ENCODE measurements at regions not wholly inside any gene's neighbourhood (a gene's known extent, or its start where the extent isn't known, plus 50 kb on each side); places are given as distances from the start of the nearest gene placed in this dataset.

DNA sequence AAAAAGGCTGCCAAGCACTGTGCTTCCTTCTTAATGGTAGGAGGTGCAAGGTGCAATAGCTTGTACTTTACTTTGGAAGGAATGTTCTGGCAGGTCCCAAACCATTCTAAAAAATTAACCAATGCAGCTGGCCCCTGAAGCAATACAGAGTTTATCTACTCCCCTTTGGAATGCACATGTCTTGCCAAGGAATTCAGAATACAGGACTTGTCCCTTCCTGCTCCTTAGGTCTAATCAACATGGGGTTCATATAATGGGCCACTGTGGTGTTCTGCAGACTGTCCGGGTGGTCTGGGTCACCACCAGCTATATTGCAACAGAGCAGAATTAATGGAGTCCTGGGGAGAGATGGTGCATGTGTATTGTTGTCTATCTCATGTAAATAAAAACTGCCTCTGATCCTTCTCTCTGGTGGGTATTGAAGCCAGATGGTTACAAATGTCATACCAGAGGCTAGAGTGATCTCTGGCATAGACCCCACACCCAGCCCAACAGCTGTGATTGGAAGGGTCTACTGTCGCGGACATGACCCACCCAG, 112.8 kb downstream of the RIPK4 start:
- no peak for DNase-seq (ENCODE audit: low read depth)

DNA sequence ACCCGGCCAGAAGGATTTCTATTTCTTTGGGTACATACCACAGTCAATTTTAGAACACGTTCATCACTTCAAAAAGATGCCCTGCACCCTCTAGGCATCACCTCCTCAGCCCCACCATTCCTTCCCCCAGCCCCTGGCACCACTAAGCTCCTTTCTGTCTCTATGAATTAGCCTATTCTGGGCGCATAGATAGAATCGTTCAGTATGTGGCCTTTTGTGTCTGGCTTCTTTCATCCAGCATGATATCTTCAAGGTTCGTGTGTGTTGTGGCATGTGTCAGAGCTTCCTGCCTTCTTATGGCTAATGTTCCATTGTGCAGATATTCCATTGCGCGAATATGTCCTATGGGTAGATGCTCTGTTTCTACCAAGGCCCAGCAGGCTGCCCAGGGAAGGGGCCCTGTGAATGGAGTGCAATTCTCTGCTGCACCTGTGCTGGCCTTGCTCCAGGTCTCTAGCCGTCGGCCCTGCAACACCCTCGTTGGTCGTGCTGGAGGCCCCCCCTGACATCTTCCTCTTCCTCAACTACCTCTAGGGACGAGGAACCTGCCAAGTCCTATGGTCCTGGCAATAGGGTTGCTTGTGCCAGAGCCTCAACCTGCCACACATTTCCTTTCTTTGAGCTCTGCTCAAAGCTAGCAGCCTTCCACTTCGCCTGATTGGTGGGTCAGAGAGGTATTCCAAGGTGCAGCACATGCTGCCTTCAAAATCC, 113.5 kb downstream of the RIPK4 start:
- no peak for DNase-seq (ENCODE audit: low read depth)

GRCh38 chr21:41651830-41652229, 115.0 kb downstream of the RIPK4 start:
- no peak for DNase-seq (ENCODE audit: low read depth)

GRCh38 chr21:41651406-41651805, 115.4 kb downstream of the RIPK4 start:
- no peak for DNase-seq (ENCODE audit: low read depth)

- no peak for DNase-seq (ENCODE audit: low read depth)
Observed at GRCh38 chr21:41650526-41651145, 116.2 kb downstream of the RIPK4 start.

DNA sequence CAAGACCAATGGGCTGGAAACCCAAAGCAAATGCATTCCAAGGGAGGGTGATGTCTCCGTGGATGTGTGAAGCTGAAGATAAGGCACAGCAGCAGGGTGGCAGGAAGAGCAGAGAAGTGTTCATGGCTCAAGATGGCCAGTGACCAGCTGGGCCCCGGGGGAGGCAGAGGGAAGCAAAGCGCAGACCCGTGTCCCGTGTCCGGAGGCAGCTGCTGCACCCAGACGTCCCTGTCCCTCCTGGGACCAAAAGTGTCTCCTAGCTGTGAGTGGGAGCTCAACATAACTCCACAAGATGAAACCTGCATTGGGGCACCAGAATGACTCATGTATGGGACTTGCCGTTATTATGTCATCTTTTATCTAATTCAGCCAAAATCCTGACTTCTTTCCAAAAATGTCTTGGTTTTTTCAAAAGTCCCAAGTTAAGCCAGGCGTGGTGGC, 118.2 kb downstream of the RIPK4 start:
- peak; percentile 69 for DNase-seq (ENCODE audit: low read depth)

DNA sequence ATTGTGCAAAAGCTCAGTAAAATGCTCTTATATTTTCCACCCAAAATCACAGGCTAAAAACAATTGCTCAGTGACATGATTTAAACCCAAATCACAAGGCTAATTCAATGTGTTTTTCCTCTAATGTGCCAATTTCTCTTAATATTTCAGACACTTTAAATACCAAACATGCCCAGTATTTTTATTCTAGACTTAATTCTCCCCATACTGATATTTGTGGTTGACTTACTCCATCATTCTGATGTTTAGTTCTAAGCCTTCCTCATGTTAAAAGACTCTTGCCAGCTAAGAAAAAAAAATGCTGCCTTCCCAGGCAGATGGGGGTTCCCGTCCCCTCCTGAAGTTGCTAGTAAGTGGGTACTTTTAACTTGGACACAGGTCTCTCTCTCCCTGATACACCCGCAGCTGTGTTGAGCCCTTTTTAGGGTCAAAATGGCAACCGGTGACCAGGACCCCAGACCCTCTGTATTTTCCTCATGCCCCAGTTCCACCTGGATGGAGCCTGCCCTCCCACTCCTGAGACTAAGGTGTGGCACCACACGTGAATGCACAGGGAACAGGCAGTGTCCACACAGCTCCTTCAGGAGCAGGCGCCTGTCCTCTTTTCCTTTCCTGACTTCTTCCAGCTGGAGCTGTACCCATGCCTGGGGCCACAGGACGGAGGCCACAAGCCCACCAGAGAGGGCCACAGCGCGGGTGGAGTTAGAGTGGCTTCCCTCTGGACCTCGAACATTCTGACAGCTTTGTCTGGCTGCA, 118.9 kb downstream of the RIPK4 start:
- no peak for DNase-seq (ENCODE audit: low read depth)

- peak; percentile 55 for DNase-seq (ENCODE audit: low read depth)
Observed at GRCh38 chr21:41643246-41643966, 123.4 kb downstream of the RIPK4 start.

- DNase-seq (ENCODE audit: low read depth): peak; percentile 97
Observed at GRCh38 chr21:41641821-41642701, 124.8 kb downstream of the RIPK4 start.

GRCh38 chr21:41641510-41641815, 125.4 kb downstream of the RIPK4 start:
- no peak for DNase-seq (ENCODE audit: low read depth)

DNA sequence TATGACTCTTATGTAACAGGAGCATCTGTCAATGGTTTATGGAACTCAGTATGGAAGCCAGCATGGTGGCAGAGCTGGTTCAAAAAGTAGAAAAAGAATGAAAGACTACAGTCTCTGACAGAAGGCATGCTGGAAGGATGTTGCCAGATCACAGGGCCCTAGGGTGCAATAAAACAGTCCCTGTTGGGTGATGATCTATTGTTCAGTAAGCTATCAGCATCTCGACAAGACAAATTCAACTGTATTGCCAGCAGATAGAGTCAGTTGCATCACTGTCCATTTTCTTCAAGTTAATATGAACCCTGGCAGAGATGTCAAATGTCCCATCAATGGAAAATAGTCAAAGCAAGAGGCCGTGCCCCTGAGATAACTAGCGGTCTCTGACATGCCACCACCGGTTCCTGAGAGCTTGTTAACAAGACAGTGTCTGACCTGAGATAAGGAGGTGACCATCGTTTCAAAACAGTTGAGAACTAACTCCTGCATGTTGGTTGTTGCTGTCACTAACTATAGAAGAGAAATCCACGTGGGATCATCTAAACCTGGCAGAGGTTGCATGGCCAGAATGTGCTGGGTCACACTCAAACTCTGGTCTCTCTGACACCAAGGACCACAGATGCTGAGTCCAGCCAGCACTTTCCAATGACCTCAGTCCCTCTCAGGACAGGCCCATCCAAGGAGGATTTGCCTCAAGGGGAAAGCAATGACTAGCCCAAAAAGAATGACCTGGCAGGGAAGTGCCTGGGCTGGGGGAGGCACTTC, 125.9 kb downstream of the RIPK4 start:
- peak; percentile 67 for DNase-seq (ENCODE audit: low read depth)

GRCh38 chr21:41639766-41640165, 127.1 kb downstream of the RIPK4 start:
- no peak for DNase-seq (ENCODE audit: low read depth)

- DNase-seq (ENCODE audit: low read depth): no peak
Observed at GRCh38 chr21:41639336-41639735, 127.5 kb downstream of the RIPK4 start.

- DNase-seq (ENCODE audit: low read depth): no peak
Observed at GRCh38 chr21:41638201-41638790, 128.6 kb downstream of the RIPK4 start.

DNA sequence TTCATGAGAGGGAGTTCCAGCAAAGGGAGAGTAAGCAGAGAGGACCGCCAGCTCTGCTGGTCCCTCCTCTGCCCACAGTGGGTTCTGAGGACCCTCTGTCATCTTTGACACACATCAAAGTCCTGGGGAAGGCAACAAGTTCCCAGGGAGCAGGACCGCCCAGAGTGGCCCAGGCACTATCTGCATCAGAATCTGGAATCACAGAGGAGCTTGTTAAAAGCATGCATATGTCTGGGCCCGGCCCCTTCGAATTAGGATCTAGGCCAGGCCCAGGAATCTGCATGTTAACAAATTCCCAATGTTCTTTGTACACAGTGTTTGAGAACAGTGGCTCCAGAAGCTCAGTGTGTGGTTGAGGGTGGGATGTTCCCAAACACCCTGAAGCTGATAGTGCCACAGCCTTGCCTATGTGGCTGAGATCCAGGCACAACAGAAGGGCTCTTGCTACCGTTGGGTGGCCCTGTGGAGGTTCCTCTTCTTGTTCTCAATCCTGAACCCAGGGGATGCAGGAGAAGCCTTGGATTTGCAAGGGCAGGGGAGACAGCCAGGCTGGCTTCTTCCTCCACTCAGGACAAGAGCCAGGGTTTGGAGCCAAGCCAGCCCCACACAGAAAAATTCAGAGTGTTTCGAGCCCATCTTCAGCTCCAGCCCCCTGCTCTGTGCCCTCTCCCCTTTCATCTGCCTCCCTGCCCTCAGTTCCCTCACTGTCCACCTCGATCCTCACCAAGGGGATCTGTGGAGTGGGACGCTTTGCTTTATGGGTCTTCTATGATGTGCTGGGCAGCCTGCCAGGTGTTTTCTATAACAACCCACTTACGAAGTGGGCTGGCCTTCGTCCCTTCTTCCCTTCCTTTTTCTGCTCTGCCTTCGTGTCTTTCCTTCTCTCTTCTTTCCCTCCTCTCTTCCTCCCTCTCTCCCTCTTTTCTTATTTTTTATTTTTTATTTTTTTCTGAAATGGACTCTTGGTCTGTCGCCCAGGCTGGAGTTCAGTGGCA, 129.0 kb upstream of the TMPRSS2 start:
- no peak for DNase-seq (ENCODE audit: low read depth)

DNA sequence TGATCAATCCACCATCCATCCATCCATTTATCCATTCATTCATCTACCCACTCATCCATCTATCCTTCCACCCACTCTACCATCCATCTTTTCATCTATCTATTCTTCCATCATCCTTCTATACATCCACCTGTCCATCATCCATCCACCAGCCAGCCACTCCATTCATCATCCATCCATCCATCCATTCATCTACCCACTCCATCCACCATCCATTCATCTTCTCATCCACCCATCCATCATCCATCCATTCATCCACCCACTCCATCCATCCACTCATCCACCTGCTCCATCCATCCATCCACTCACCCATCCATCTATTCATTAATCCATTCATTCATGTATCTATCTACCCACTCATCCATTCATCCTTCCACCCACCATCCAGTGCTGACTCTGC, 127.9 kb upstream of the TMPRSS2 start:
- DNase-seq (ENCODE audit: low read depth): no peak

GRCh38 chr21:41634858-41635257, 126.9 kb upstream of the TMPRSS2 start:
- DNase-seq (ENCODE audit: low read depth): peak; percentile 90

DNA sequence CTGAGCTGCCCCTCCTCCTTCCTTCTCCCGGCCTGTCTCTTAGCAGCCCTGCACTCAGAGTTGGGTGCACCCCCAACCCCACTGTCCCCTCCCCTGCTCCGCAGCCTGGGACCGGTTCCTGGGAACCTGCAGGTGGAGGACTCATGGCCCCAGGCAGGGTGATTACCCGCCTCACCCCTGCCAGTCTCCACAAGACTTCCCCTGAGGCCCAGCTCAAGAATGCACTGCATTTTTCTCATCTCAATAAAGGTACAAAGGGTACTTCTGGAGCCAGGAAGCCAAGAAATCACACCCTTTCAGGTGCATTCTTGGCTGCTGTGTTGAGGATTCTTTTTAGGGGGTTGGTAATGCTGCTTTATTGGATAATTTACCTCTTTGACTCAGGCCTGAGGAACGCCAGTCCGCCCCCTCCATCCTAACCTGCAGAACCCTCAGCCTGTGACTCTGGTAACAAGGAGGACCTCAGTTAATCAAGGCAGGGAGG, 126.3 kb upstream of the TMPRSS2 start:
- DNase-seq (ENCODE audit: low read depth): peak; percentile 61

DNA sequence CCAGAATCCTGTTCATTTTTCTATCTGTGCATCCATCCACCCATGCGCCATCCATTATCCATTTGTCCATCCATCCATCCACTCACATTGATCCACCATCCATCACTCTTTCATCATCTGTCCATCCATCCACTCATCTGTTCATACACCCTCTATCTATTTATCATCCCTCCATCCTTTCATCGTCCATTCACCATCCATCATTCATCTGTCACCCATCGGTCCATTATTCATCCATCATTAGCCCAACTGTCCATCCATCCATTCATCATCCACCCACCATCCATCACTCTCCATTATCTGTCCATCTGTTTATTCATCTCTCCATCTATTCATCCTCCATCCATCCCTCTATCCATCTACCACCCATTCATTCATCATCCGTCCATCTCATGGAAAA, 125.7 kb upstream of the TMPRSS2 start:
- DNase-seq (ENCODE audit: low read depth): no peak
